ENCODE measurements at regions not wholly inside any gene's neighbourhood (a gene's known extent, or its start where the extent isn't known, plus 50 kb on each side); places are given as distances from the start of the nearest gene placed in this dataset.

GRCh38 chr14:83856334-83856733 lies 1673.6 kb upstream of the FLRT2 start:
- 72 to 80% (median 77%) methylated on average over 3 of the region's 3 CpGs for WGBS, 4 donors
- ATAC-seq (no peak), DNase-seq (no peak)
- TF ChIP-seq CTCF (IDR thresholded peaks at IDR 0.05) (no peak), POLR2A (IDR thresholded peaks at IDR 0.05) (no peak)
- intact Hi-C loops (cut with DNase I) = no loop called here
- H3K4me1 ChIP-seq = no peaks in the 10 kb centered on the region
- no peaks in the 10 kb centered on the region for H3K27me3 ChIP-seq
- peaks cover 0 to 2% (median 0%) of the 10 kb centered on the region in 12 donors for H3K9me3 ChIP-seq
- H3K4me3 ChIP-seq = no peak overlapping the region
- H3K36me3 ChIP-seq = no peaks in the 10 kb centered on the region
- H3K27ac ChIP-seq = no peak overlapping the region

DNA sequence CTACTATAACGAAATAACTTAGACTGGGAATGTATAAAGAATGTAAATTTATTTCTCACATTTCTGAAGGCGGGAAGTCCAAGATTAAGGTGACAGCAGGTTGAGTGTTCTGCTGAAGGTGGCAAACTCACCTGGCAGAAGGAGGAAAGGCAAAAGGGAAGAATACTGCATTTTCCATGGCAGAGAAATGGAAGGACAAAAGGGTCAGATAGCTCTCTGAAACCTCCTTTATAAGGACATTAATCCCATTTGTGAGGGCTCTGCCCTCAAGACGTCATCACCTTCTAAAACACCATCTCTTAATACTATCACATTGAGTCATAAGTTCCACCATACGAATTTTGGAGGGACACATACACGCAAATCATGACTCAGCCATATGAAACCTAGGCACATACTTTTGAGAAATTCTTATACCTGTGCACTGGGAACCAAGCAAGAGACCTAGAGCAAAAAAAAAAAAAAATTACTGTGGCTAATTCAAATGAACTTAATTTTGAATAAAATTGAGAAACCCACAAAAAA lies 1669.3 kb upstream of the FLRT2 start:
- H3K27me3 ChIP-seq = no peaks in the 10 kb centered on the region
- intact Hi-C loops (cut with DNase I) = no loop called here
- DNase-seq (no peak), ATAC-seq (no peak)
- no peak overlapping the region for H3K27ac ChIP-seq
- H3K36me3 ChIP-seq = no peaks in the 10 kb centered on the region
- TF ChIP-seq CTCF (IDR thresholded peaks at IDR 0.05) (no peak), POLR2A (IDR thresholded peaks at IDR 0.05) (no peak)
- H3K4me1 ChIP-seq = no peaks in the 10 kb centered on the region
- peaks cover 0 to 2% (median 0%) of the 10 kb centered on the region in 12 donors for H3K9me3 ChIP-seq
- no peak overlapping the region for H3K4me3 ChIP-seq
- 85 to 94% (median 86%) methylated on average over 5 of the region's 5 CpGs for WGBS, 4 donors

DNA sequence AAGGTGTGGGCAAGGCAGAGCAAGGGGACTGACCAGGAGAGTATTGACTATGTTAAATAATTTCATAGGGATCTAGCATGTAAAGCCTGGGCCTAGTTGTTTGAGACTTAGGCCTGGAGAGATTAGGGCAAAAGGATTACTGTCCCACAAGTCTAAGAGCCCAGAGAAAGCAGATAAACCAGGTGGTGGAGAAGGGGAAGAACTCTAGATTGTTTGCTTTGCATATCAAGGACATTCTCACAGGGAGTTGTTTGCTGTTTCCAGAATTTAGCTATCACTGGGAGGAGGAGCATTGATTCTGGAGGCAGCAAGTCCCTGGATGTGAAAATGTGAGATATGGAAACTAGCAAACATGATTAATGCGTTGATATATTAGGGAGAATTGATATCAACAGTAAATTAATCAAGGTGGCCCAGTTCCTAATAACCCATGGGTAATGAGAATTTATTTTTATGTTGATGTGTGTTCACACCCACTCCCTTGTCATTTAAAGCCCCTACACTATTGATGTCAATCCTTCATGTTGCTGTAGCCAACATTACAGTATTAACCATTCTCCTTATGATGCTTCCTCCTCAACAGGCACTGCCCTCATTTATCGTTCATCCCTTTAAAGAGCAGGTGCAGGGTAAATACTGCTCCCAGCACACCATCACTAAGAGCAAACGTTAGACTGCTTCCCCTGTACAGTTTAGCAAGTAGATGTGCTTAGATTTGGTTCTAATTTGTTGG lies 1666.7 kb upstream of the FLRT2 start:
- Histone ChIP-seq H3K9me3 (no peaks in the 10 kb centered on the region), H3K36me3 (no peaks in the 10 kb centered on the region), H3K27me3 (no peaks in the 10 kb centered on the region), H3K4me3 (no peak overlapping the region), H3K4me1 (no peaks in the 10 kb centered on the region), H3K27ac (no peak overlapping the region)
- DNase-seq (no peak), ATAC-seq (no peak)
- 65 to 77% (median 74%) methylated on average over 3 of the region's 3 CpGs for WGBS, 4 donors
- intact Hi-C loops (cut with DNase I) = no loop called here
- TF ChIP-seq POLR2A (IDR thresholded peaks at IDR 0.05) (no peak), CTCF (IDR thresholded peaks at IDR 0.05) (no peak)

GRCh38 chr14:83864106-83864505 lies 1665.8 kb upstream of the FLRT2 start:
- Histone ChIP-seq H3K4me1 (no peaks in the 10 kb centered on the region), H3K4me3 (no peak overlapping the region), H3K9me3 (no peaks in the 10 kb centered on the region), H3K36me3 (no peaks in the 10 kb centered on the region), H3K27ac (no peak overlapping the region), H3K27me3 (no peaks in the 10 kb centered on the region)
- TF ChIP-seq POLR2A (IDR thresholded peaks at IDR 0.05) (no peak), CTCF (IDR thresholded peaks at IDR 0.05) (no peak)
- 78 to 96% (median 95%) methylated on average over 5 of the region's 5 CpGs for WGBS, 4 donors
- ATAC-seq = no peak
- intact Hi-C loops (cut with DNase I) = no loop called here
- DNase-seq = no peak
